Osteocyte (in vitro differentiated cells): ENCODE measurements at regions not wholly inside any gene's neighbourhood (a gene's known extent, or its start where the extent isn't known, plus 50 kb on each side); places are given as distances from the start of the nearest gene placed in this dataset.

ENCODE experiments used
- DNase-seq: peaks from one replicate; pipeline ENCODE4 v3.0.0; 2021; ENCODE audit warnings: mixed read lengths; ENCODE audit not compliant: unreplicated experiment; ENCODE audit errors: extremely low spot score
- H3K27ac Mint-ChIP-seq: one replicate; pipeline ENCODE4 v1.8.0; 2021; ENCODE audit warnings: mild to moderate bottlenecking, mixed read lengths; ENCODE audit not compliant: unreplicated experiment
- H3K27me3 Mint-ChIP-seq: one replicate; pipeline ENCODE4 v1.8.0; 2021; ENCODE audit warnings: mixed read lengths; ENCODE audit not compliant: unreplicated experiment
- H3K36me3 Mint-ChIP-seq: one replicate; pipeline ENCODE4 v1.8.0; 2021; ENCODE audit warnings: mixed read lengths; ENCODE audit not compliant: unreplicated experiment
- H3K4me1 Mint-ChIP-seq: one replicate; pipeline ENCODE4 v1.8.0; 2021; ENCODE audit warnings: mixed read lengths; ENCODE audit not compliant: unreplicated experiment
- H3K4me3 Mint-ChIP-seq: one replicate; pipeline ENCODE4 v1.8.0; 2021; ENCODE audit warnings: mild to moderate bottlenecking, moderate library complexity, mixed read lengths; ENCODE audit not compliant: unreplicated experiment
- H3K9me3 Mint-ChIP-seq: one replicate; pipeline ENCODE4 v1.8.0; 2021; ENCODE audit warnings: mixed read lengths; ENCODE audit not compliant: unreplicated experiment
- CTCF ChIP-seq: fragments of 200-600 bp; sonication (generic); IDR thresholded peaks from 2 replicates; pipeline ENCODE4 v1.5.0; 2021; ENCODE audit warnings: antibody characterized with exemption, mild to moderate bottlenecking, moderate library complexity

GRCh38 chr5:109610581-109610980 is 79.1 kb upstream of the MAN2A1 start:
- no peak for TF ChIP-seq CTCF
- no peaks in the 10 kb centered on the region for H3K36me3 Mint-ChIP-seq
- H3K27ac Mint-ChIP-seq = no peak overlapping the region
- H3K9me3 Mint-ChIP-seq = no peaks in the 10 kb centered on the region
- peaks cover 2% of the 10 kb centered on the region for H3K27me3 Mint-ChIP-seq
- no peak overlapping the region for H3K4me3 Mint-ChIP-seq
- no peak for DNase-seq
- H3K4me1 Mint-ChIP-seq = peaks cover 2% of the 10 kb centered on the region

GRCh38 chr5:109605207-109605730 is 84.5 kb upstream of the MAN2A1 start:
- TF ChIP-seq CTCF = no peak
- Mint-ChIP-seq H3K27ac (no peak overlapping the region), H3K9me3 (no peaks in the 10 kb centered on the region), H3K36me3 (no peaks in the 10 kb centered on the region), H3K27me3 (peaks cover 5% of the 10 kb centered on the region), H3K4me3 (no peak overlapping the region), H3K4me1 (no peaks in the 10 kb centered on the region)
- DNase-seq = no peak

- H3K9me3 Mint-ChIP-seq = no peaks in the 10 kb centered on the region
- peaks cover 5% of the 10 kb centered on the region for H3K27me3 Mint-ChIP-seq
- no peaks in the 10 kb centered on the region for H3K36me3 Mint-ChIP-seq
- no peak for DNase-seq
- H3K4me3 Mint-ChIP-seq = no peak overlapping the region
- no peak overlapping the region for H3K27ac Mint-ChIP-seq
- no peaks in the 10 kb centered on the region for H3K4me1 Mint-ChIP-seq
- no peak for TF ChIP-seq CTCF
These were observed 85.0 kb upstream of the MAN2A1 start for GRCh38 chr5:109604758-109605157.

- Mint-ChIP-seq H3K27ac (no peak overlapping the region), H3K36me3 (no peaks in the 10 kb centered on the region), H3K27me3 (peaks cover 5% of the 10 kb centered on the region), H3K4me3 (no peak overlapping the region), H3K9me3 (no peaks in the 10 kb centered on the region), H3K4me1 (no peaks in the 10 kb centered on the region)
- DNase-seq = no peak
- TF ChIP-seq CTCF = no peak
These were observed 88.0 kb upstream of the MAN2A1 start for GRCh38 chr5:109601736-109602135.

- no peak for TF ChIP-seq CTCF
- no peak for DNase-seq
- no peak overlapping the region for H3K4me3 Mint-ChIP-seq
- peaks cover 2% of the 10 kb centered on the region for H3K27me3 Mint-ChIP-seq
- H3K9me3 Mint-ChIP-seq = no peaks in the 10 kb centered on the region
- H3K27ac Mint-ChIP-seq = no peak overlapping the region
- no peaks in the 10 kb centered on the region for H3K36me3 Mint-ChIP-seq
- H3K4me1 Mint-ChIP-seq = no peaks in the 10 kb centered on the region
These were observed 91.8 kb upstream of the MAN2A1 start for GRCh38 chr5:109597893-109598292.
